Mucosa of descending colon (tissue), 3 donors: ENCODE measurements at regions not wholly inside any gene's neighbourhood (a gene's known extent, or its start where the extent isn't known, plus 50 kb on each side); places are given as distances from the start of the nearest gene placed in this dataset.
A peak's percentile ranks its signal among the peaks of the same experiment; 100 is the strongest.

Experiments used
- ATAC-seq: fragments of 200-7000 bp; cut with Tn5 transposase; one replicate; pipeline ENCODE4 v1.9.1; 2020; ENCODE audit warnings: mild to moderate bottlenecking, moderate library complexity
- DNase-seq, 3 donors: peaks; one replicate each; pipeline ENCODE4 v3.0.0-alpha.2; 2020
- H3K36me3 ChIP-seq: fragments of 200-600 bp; one replicate; pipeline ENCODE4 v1.8.0; 2021; ENCODE audit warnings: low read depth, mild to moderate bottlenecking
- H3K4me1 ChIP-seq: fragments of 200-600 bp; one replicate; pipeline ENCODE4 v1.8.0; 2021; ENCODE audit warnings: low read depth, mild to moderate bottlenecking
- H3K4me3 ChIP-seq: fragments of 200-600 bp; one replicate; pipeline ENCODE4 v1.8.0; 2021; ENCODE audit warnings: mild to moderate bottlenecking
- H3K9me3 ChIP-seq: fragments of 200-600 bp; one replicate; pipeline ENCODE4 v1.8.0; 2021; ENCODE audit warnings: mild to moderate bottlenecking
- CTCF ChIP-seq: fragments of 200-600 bp; IDR thresholded peaks from one replicate; pipeline ENCODE4 v1.8.0; 2022; ENCODE audit warnings: antibody characterized with exemption, mild to moderate bottlenecking
- intact Hi-C, 2 donors: fragments of 100-400 bp; cut with DNase I in 1 of 2; cut with micrococcal nuclease in 1 of 2; formaldehyde crosslinking; loops; one replicate each; pipeline versions ENCODE4 v1.11.0 to v1.11.1; 2022; cut with DNase I, micrococcal nuclease
- donor health status: DM: no; HTN: no; CAD: no; lungs with moderate emphysema.
- donor health status: DM: no; HTN: no; CAD: no.
- donor health status: DM: no; HTN: yes; CAD: no.

GRCh38 chr7:131045526-131045925 lies 282.1 kb upstream of the MKLN1 start:
- no peak overlapping the region for H3K4me3 ChIP-seq
- intact Hi-C loops: loop anchor here (10.0 kb wide), 1 partner anchor 151 kb away; no protein-coding TSS in a partner anchor
- TF ChIP-seq CTCF: no peak
- no peak for ATAC-seq
- no peaks in the 10 kb centered on the region for H3K9me3 ChIP-seq
- no peak for DNase-seq
- H3K36me3 ChIP-seq: no peaks in the 10 kb centered on the region
- H3K4me1 ChIP-seq: peaks cover 18% of the 10 kb centered on the region

- no peak for ATAC-seq
- intact Hi-C loops: loop anchor here (10.0 kb wide), 1 partner anchor 151 kb away; no protein-coding TSS in a partner anchor
- TF ChIP-seq CTCF: no peak
- DNase-seq: no peak
- H3K9me3 ChIP-seq: no peaks in the 10 kb centered on the region
- no peaks in the 10 kb centered on the region for H3K36me3 ChIP-seq
- H3K4me1 ChIP-seq: peaks cover 10% of the 10 kb centered on the region
- no peak overlapping the region for H3K4me3 ChIP-seq
Measured at GRCh38 chr7:131046246-131046645, 281.4 kb upstream of the MKLN1 start.

- Histone ChIP-seq H3K4me1 (peaks cover 15% of the 10 kb centered on the region), H3K4me3 (no peak overlapping the region), H3K9me3 (no peaks in the 10 kb centered on the region), H3K36me3 (no peaks in the 10 kb centered on the region)
- intact Hi-C loops: loop anchor here (10.0 kb wide), 1 partner anchor 153 kb away; no protein-coding TSS in a partner anchor
- TF ChIP-seq CTCF: no peak
- ATAC-seq (no peak), DNase-seq (no peak)
Measured at GRCh38 chr7:131047651-131048304, 279.9 kb upstream of the MKLN1 start.

GRCh38 chr7:131051304-131051703 lies 276.4 kb upstream of the MKLN1 start:
- no peak for TF ChIP-seq CTCF
- Histone ChIP-seq H3K36me3 (no peaks in the 10 kb centered on the region), H3K4me1 (peaks cover 26% of the 10 kb centered on the region), H3K4me3 (no peak overlapping the region), H3K9me3 (no peaks in the 10 kb centered on the region)
- no peak for ATAC-seq
- DNase-seq: no peak
- intact Hi-C loops: no loop called here

- DNase-seq: no peak
Measured at GRCh38 chr7:131052285-131052904, 275.3 kb upstream of the MKLN1 start.

More at GRCh38 chr7:131052285-131052904, 275.3 kb upstream of the MKLN1 start:
- peak; percentile 67 for ATAC-seq
- intact Hi-C loops: no loop called here
- peaks cover 37% of the 10 kb centered on the region for H3K4me1 ChIP-seq
- TF ChIP-seq CTCF: no peak
- H3K9me3 ChIP-seq: no peaks in the 10 kb centered on the region
- H3K4me3 ChIP-seq: no peak overlapping the region
- no peaks in the 10 kb centered on the region for H3K36me3 ChIP-seq
